NCI-H1436 treated with DMSO at 0.1 percent for 48 hours (cell line): ENCODE measurements at regions not wholly inside any gene's neighbourhood (a gene's known extent, or its start where the extent isn't known, plus 50 kb on each side); places are given as distances from the start of the nearest gene placed in this dataset.
A peak's percentile ranks its signal among the peaks of the same experiment; 100 is the strongest.
"Not testable (repeated sequence)": the region's sequence is repeated elsewhere in the genome, so short reads cannot be mapped to it uniquely, and the experiment has no call there.

ENCODE experiments used
- DNase-seq: peaks from one replicate; lab custom pipeline; 2025; lab: John Stamatoyannopoulos, UW

DNA sequence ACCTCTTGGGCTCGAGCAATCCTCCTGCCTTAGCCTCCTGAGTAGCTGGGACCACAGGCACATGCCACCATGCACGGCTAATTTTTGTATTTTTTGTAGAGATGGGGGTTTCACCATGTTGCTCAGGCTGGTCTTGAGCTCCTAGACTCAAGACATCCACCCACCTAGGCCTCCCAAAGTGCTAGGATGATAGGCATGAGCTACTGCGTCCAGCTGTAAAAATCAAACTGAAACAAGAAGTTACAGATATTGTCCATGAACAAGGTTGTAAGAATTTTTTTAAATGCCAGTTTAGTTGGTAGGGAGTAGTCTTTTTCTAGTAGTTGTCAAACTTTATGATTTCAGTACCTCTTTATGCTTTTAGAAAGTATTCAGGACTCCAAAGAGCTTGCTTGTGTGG lies 424.4 kb upstream of the PMFBP1 start:
- no peak for DNase-seq

DNA sequence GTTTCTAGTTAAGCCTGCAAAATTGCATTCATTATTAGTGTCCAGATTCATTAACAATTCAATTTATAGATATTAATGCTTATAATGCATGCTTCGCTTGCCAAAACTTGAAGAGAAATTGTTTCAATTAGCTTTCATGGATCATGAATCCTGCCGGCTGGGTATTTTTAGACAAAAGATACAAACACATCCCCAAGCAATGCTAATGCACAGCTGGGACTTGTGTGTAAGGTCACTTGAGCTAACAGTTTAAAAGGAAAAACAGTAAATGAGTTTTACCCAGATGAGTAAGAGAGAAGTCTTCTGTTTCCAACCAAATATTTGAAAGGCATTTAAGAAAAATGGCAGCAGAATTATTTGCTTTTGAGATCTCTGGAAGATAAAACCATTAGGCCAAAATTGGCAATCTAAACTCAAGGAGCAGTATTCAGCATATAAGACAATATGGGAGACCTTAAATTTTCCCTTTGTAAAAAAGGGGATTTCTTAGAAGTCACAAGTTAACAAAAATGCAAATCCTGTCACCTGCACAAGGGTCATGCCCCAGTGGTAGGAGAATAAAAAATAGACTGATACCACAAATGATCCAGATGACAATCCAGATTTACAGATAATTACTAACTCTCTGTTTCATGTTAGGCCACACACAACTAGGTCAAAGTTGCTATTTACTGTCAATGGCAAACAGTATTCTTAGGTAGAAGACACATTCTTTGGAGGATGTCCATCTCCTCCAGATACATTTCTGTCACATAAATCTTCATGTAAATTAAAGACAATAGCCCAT lies 418.4 kb upstream of the PMFBP1 start:
- DNase-seq = no peak

DNA sequence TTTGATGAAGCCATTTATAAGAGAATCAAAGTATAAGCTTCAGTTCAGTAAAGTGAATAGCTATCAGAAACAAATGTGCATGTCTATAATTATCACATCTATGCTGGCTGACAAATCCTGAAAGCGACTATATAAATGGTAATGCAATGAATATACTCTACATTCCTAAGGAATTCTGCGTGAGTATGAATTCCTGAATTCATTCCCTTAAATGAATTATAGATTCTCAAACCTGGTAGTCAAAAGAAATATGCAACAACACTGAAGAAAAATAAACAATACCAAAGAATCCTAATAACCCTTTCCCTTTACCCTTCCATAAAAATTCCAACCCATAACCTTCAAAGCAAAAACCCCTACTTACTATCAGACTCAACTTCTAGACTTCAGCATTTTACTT lies 416.6 kb upstream of the PMFBP1 start:
- no peak for DNase-seq

DNA sequence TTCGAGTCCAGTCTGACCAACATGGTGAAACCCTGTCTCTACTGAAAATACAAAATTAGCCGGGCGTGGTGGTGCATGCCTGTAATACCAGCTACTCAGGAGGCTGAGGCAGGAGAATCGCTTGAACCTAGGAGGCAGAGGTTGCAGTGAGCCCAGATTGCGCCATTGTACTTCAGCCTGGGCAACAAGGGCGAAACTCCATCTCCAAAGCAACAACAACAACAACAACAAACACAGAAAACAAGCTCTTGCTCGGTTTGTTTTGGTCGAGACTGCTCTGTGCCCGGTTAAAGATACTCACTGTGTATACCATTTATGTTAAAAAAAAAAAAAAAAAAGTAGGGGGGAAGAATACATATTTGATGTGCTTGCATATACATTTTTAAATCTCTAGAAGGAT lies 406.1 kb upstream of the PMFBP1 start:
- DNase-seq = not testable (repeated sequence)

DNA sequence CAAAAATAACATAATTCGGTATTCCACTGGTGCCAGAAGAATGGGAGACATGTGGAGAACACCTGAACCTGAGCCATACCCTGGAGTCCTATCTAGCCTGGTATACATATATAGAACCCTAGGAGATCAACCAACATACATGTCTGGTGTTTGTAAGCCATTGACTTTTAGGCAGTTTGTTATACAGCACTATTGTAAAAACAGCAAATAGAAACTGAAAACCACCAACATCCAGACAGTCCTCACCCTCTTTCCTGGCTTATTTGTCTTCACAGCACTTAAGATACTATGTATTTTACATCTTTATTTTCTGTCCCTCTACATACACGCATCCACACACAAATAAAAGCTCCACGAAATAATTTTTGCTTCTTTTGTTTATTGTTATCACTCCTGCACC lies 404.2 kb upstream of the PMFBP1 start:
- DNase-seq = no peak

DNA sequence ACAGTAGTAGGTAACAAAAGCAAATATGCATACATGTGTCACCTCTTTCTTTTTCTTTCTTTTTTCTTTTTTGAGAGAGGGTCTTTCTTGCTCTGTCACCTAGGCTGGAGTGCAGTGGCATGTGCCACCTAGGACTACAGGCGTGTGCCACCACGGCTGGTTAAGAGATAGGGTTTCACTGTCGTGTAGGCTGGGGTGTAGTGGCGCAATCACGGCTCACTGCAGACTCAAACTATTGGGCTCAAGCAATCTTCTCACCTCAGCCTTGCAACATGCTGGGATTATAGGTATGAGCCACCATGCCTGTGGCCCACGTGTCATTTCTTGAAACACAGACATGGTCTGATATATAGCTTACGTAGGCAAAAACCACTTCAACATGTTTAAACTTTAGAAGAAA lies 397.7 kb upstream of the PMFBP1 start:
- no peak for DNase-seq

DNA sequence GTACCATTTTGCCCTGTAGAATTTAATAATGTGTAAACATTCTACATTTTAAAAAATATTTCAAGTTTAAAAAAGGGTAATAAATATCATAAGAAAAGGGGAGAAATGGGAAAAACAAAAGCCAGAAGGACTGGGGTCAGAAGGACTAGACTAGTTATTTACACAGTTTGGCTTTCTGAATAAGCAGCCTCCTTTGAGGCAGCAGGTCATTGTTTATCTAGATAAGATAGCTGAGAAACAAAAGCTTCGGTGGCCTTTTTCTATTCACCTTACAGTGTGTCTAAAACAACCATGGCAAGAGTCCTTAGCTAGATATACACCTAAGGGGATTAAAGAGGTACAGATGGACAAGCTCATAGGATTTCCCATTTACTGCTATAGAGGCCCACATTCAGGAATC lies 396.5 kb upstream of the PMFBP1 start:
- DNase-seq = no peak

DNA sequence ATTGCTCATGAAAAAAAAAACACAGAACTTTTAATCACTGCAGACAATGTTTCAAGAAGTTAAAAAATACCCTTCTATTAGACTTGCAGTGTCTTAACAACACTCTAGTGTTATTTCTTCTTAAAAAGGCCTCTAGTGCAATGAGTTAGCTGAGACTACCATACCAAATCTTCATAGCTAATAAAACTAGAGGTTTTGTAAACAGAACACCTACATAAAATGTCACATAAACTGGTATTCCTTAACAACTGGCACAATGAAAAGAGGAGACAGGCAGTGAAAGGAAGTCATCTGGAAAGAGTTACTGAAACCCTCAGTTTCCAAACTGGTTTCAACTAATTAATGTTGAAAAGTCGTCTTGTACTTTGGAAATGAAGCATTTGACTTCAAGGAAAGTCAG lies 394.2 kb upstream of the PMFBP1 start:
- DNase-seq = no peak

DNA sequence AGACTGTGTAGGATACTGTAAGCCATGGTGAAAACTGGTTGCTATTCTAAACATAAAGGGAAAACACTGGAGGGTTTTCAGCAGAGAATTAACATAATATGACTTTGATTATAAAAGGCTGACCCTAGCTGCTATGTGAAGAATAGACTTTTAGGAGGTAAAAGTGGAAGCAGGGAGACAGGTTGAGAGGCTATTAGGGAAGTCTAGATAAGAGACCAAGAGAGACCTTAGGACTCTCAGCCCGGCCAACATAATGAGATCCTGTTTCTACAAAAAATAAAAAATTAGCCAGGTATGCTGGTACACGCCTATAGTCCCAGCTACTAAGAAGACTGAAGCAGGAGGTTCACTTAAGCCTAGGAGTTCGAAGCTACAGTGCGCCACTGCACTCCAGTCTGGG lies 393.2 kb upstream of the PMFBP1 start:
- no peak for DNase-seq

DNA sequence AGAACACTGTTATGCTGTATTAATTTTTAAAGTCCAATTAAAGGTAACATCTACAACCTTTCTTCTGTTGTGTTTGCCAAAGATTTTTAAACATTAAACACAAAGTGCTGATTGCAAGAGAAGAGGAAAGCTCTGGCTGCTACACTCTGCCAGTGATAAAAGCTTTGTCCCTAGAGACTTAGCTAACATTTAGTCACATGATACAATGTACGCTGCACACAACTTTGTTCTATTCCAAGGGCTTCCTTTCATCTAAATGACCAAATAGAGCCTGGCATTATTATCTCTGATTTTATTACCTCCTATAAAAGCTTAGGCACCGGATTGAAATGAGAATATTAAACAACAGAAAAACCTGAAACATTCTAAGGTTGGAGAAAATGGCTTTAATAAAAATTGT lies 388.7 kb upstream of the PMFBP1 start:
- peak; percentile 58 for DNase-seq

DNA sequence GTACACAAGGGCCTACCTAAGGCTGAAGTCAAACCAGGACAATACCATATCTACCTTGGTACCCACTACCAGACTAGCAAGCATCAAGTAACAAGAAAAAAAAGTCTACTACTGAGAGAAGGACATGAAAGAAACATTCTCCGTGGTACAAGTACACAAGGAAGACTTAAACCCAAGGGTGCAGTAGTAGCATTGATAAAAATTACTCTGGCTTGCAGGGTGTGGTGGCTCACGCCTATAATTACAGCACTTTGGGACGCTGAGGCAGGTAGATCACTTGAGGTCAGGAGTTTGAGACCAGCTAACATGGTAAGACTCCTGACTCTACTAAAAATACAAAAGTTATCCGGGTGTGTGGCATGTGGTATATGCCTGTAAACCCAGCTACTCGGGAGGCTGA lies 386.5 kb upstream of the PMFBP1 start:
- DNase-seq = no peak

DNA sequence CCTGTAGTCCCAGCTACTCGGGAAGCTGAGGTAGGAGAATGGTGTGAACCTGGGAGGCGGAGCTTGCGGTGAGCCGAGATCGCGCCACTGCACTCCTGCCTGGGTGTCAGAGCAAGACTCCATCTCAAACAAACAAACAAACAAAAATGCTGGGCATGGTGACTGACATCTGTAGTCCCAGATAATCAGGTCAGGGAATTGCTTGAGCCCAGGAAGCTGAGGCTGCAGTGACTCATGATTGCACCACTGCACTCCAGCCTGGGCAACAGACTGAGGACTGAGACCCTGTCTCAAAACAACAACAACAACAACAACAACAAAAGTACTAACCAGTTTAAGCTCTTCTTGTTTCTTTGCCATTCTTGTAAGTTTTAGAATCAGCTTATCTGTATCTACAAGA lies 383.0 kb upstream of the PMFBP1 start:
- no peak for DNase-seq

DNA sequence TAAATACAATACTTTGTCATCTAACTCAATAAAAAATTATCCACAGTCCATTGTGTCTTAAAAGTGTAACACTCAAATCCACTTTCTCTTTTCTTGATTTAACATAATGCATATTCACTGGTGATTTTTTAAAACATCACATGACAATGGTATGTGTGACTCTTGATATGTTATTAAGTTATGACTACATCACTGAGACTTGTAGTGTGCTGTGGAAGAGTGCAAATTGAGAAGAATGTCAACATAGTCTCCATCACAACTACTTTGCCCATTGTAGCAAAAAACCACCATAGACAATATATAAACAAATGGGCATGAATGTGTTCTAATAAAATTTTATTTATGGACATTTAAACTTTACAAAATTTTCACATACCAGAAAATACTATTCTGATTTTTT lies 380.7 kb upstream of the PMFBP1 start:
- DNase-seq = no peak

DNA sequence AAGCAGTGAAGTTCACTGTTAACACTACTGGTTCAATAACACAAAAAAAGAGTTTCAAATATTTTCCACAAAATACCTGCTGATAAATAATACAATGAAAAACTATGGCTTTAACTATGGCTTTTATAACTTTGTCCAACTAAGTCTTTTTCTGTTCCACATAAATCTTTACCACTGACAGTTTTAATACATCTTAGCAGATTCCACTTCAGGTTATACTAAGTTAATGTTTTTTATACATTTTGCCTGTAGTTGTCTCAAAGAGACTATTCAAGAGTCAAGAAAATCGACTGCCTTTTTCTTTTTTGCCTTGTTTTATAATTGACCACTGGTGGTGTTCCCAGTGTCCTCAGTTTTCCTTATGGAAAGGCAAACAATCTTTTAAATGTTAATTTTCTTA lies 379.7 kb upstream of the PMFBP1 start:
- no peak for DNase-seq

DNA sequence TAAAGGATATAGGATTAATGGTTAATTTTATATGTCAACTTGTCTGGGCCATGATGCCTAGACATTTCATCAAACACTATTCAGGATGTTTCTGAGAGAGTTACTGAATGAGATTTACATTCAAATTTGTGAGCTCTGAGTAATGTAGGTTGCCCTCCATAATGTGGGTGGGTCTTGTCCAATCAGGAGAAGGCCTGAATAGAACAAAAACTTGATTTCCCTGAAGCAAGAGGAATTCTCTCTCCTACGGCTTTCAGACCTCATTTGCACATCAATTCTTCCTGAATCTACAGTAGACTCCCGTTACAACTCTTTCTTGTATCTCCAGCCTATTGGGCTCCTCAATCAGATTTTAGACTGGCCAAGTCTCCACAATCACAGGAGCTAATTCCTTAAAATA lies 377.9 kb upstream of the PMFBP1 start:
- no peak for DNase-seq

DNA sequence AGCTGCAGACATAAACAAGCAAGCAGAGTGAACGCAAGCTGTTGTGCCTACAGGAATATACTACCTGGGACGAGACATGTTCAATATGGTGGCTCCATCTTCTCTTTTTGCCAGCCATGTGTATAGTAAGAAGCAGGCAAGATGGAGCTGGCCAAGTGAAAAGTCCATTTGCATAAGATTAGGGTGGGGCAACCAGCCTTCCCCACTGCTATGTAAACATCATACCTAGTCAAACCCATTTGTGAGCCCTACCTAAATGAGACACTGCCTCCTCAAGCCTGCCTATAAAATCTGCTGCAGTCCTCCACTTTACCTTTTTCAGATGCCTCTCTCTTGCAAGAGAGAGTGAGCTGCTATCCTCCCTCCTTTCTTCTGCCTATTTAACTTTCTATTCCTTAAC lies 370.1 kb upstream of the PMFBP1 start:
- no peak for DNase-seq

DNA sequence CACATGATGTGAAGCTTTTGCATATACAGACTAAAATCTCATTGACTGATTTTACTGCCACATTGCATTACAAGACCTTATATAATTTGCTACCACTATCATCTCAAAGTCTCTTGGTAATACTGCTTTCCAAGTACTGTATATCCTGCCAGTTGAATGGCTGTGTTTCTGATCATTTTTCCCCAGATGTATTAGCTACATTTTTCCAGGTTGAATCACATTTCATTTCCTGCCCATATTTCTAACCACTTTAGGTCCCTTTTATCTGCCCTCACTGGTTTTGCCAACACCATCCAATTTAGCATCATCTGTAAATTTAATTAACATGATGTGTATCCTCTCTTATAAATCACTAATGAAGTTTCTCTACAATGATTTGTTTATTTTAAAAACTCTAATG lies 365.7 kb upstream of the PMFBP1 start:
- DNase-seq = no peak

DNA sequence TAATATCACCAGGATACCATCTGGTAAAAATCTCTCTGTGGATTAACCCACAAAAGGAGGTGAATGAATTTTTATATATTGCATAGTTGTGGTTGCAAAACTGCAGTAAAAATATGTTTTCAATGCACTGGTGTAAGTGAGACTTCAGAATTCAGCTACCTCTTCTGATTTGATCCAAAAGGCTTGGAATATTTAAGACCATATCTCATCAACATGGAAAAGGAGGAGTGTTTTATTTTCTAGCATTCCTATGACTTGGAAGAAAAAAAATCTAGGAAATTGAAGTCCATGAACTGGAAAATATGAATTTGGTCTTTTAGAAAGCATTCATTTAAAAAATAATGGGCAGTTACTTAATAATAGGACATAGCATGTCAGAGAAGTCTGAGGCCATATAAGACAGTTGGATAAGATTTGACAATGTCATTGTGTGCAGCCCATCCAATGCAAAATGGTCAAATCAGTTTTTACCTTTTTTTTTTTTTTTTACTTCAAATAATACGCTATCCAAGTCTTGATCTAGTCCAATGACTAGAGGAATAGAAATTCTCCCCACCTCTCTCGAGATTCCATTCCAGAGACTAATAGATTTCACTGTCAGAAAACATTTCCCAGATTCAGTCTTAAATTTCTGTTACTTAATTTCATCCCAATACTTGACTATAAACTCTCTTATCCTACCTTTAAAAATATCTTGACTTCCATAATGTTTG lies 364.9 kb upstream of the PMFBP1 start:
- no peak for DNase-seq

DNA sequence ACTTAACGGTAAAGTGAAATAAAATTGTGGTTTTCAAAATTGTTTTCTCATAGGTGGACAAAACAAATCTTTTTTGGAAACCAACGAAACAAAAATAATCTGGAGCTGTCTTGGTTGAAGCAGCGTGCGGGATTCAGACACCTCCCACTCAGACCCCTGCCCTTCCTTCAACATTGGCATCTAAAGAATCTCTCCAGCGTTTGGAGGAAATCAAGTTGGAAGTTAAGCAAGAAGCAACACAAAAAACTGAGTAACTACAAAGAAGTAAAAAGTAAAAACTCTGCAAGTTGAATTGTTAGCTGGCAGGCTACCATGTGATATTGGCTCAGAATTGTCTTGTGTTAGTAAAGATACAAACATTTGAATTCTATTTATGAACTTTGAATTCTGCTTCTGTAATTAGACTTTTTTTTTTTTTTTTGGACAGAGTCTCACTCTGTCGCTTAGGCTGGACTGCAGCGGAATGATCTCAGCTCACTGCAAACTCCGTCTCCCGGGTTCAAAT lies 361.0 kb upstream of the PMFBP1 start:
- no peak for DNase-seq

DNA sequence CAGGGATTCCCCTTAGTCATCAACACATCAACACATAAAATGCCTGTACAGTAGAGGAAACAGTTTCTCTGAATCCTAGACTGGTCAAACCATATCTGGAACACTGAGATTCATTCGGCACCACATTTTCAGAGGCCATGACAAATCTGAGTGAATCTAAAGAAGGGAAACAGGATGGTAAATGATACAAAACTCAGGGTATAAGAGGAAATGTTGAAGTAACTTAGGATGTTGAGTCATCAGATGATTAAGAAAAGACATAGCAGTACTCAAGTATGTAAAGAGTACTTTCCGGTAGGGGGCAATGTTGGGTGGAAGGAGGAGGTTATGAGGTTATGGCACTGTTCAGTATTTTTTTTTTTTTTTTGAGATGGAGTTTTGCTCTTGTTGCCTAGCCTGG lies 358.5 kb upstream of the PMFBP1 start:
- DNase-seq = no peak

DNA sequence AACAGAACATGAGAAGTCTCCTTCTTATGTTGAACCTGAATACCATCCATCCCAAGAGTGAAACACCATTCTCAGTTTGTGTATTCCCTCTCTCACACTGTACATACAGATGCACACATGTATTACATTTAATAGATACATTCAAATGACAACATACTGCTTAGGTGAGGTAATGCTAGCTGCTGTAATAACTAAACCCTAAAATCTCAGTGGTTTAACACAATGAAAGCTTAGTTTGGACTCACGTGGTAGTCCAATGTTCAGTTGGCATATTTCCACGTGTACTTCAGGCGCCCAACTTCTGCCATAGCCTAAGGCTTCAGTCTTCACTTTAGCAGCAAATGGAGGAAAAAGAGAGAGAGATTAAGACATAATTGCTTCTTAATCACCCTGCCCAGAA lies 351.1 kb upstream of the PMFBP1 start:
- DNase-seq = no peak

DNA sequence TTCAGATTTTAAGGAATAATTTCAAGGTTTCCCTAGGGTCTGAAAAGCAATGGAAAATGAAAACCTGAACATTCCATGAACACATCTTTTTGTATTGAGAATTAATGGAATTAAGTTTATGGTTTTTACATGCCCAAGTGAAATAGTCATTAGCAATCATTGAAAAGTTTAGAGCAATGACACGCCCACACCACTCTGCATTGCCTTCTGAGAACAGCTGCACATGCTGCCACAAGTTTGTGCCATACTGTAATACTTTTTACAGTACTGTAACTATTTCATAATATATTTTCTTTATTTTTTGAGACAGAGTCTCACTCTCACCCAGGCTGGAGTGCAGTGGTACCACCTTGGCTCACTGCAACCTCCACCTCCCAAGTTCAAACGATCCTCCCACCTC lies 345.2 kb upstream of the PMFBP1 start:
- DNase-seq = no peak

DNA sequence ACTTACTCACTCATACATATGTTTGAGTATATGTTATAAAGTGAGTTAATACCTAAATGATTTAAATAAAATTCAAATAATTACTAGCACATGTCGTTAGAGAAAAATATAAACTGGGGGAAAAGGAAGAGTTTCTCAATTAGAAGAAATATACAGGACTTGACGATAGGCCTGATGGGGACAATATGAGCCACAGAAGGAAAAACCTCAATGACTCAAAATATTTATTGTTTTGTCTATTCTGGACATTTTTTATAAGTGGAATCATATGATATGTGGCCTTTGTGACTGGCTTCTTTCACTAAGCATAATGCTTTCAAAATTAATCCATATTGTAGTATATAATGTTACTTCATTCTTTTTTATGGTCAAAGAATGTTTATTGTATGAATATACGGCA lies 339.2 kb upstream of the PMFBP1 start:
- no peak for DNase-seq

DNA sequence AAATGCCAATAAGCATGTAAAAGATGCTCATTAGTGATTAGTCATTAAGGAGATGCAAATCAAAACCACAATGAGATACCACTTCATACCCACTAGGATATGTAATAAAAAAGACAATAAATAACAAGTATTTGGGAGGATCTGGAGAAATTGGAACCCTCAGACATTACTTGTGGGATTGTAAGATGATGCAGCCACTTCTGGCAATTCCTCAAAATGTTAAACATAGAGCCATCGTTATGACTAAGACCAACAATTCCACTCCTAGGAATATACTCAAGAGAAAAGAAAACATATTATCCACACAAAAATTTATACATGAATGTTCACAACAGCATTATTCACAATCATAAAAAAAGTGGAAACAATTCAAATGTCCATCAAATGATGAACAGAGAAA lies 336.2 kb upstream of the PMFBP1 start:
- DNase-seq = no peak
